MM.1S (cell line): ENCODE measurements at regions not wholly inside any gene's neighbourhood (a gene's known extent, or its start where the extent isn't known, plus 50 kb on each side); places are given as distances from the start of the nearest gene placed in this dataset.
"Not testable (repeated sequence)": the region's sequence is repeated elsewhere in the genome, so short reads cannot be mapped to it uniquely, and the experiment has no call there.

Source experiments
- DNase-seq: peaks from one replicate; pipeline ENCODE4 v3.0.0-alpha.2; 2015
- H2AFZ ChIP-seq: fragments of 300-600 bp; sonication (generic); 2 replicates; pipeline ENCODE4 v1.6.0; 2016; ENCODE audit warnings: antibody characterized with exemption, low read length
- H3F3A ChIP-seq: fragments of 300-600 bp; sonication (generic); 2 replicates; pipeline ENCODE4 v1.6.1; 2016; ENCODE audit warnings: mild to moderate bottlenecking, antibody characterized with exemption, low read length, moderate library complexity, mixed read lengths; ENCODE audit not compliant: insufficient read depth
- H3K27ac ChIP-seq: fragments of 300-600 bp; sonication (generic); 2 replicates; pipeline ENCODE4 v1.5.1; 2016; ENCODE audit warnings: mild to moderate bottlenecking, low read length
- H3K27me3 ChIP-seq: fragments of 300-600 bp; sonication (generic); replicated peaks from 2 replicates; pipeline ENCODE4 v1.6.0; 2016; ENCODE audit warnings: low read length; ENCODE audit not compliant: insufficient read depth
- H3K36me3 ChIP-seq: fragments of 300-600 bp; sonication (generic); replicated peaks from 2 replicates; pipeline ENCODE4 v1.6.1; 2016; ENCODE audit warnings: mild to moderate bottlenecking, low read length, mixed read lengths; ENCODE audit not compliant: insufficient read depth
- H3K4me1 ChIP-seq: fragments of 300-600 bp; sonication (generic); 2 replicates; pipeline ENCODE4 v1.6.1; 2016; ENCODE audit warnings: low read length, mixed read lengths
- H3K4me2 ChIP-seq: fragments of 300-600 bp; sonication (generic); 2 replicates; pipeline ENCODE4 v1.6.0; 2016; ENCODE audit warnings: low read depth, low read length
- H3K4me3 ChIP-seq: fragments of 300-600 bp; sonication (generic); 2 replicates; pipeline ENCODE4 v1.5.1; 2016; ENCODE audit warnings: low read length, mixed read lengths
- H3K79me2 ChIP-seq: fragments of 300-600 bp; sonication (generic); 2 replicates; pipeline ENCODE4 v1.6.1; 2016; ENCODE audit warnings: mixed run types, low read length, mixed read lengths
- H3K9ac ChIP-seq: fragments of 300-600 bp; sonication (generic); 2 replicates; pipeline ENCODE4 v1.6.1; 2016; ENCODE audit warnings: low read length, mixed read lengths
- H3K9me2 ChIP-seq: fragments of 300-600 bp; sonication (generic); replicated peaks from 2 replicates; pipeline ENCODE4 v1.6.1; 2016; ENCODE audit warnings: mild to moderate bottlenecking, low read length, mixed read lengths; ENCODE audit not compliant: insufficient read depth
- H3K9me3 ChIP-seq: fragments of 300-600 bp; sonication (generic); replicated peaks from 2 replicates; pipeline ENCODE4 v1.6.1; 2016; ENCODE audit warnings: mild to moderate bottlenecking, low read length, mixed read lengths; ENCODE audit not compliant: insufficient read depth
- H4K20me1 ChIP-seq: fragments of 300-600 bp; sonication (generic); 2 replicates; pipeline ENCODE4 v1.6.1; 2016; ENCODE audit warnings: mild to moderate bottlenecking, low read length, moderate library complexity, mixed read lengths; ENCODE audit not compliant: insufficient read depth
- CTCF ChIP-seq: fragments of 300-600 bp; sonication (generic); IDR thresholded peaks from 2 replicates; pipeline ENCODE4 v1.5.1; 2016; ENCODE audit warnings: antibody characterized with exemption, low read length, mixed read lengths
- EZH2 ChIP-seq: fragments of 300-600 bp; sonication (generic); optimal IDR thresholded peaks from 2 replicates; pipeline ENCODE3; 2017; ENCODE audit warnings: low read depth, mild to moderate bottlenecking, antibody characterized with exemption, low read length, mixed read lengths
- EZH2phosphoT487 ChIP-seq: fragments of 300-600 bp; sonication (generic); IDR thresholded peaks from 2 replicates; pipeline ENCODE4 v1.6.1; 2018; ENCODE audit warnings: antibody characterized with exemption, low read length

- no peaks in the 10 kb centered on the region for H3K9me3 ChIP-seq
- TF ChIP-seq CTCF = no peak
- no peak for TF ChIP-seq EZH2phosphoT487
- no peak for DNase-seq
- no peaks in the 10 kb centered on the region for H3K79me2 ChIP-seq
- H3K4me3 ChIP-seq = no peak overlapping the region
- H3K9me2 ChIP-seq = no peaks in the 10 kb centered on the region
- no peaks in the 10 kb centered on the region for H4K20me1 ChIP-seq
- H3F3A ChIP-seq = no peaks in the 10 kb centered on the region
- H3K4me2 ChIP-seq = no peak overlapping the region
- no peak overlapping the region for H2AFZ ChIP-seq
- 0 out of 2 replicates have a peak, but pooled peaks cover 3% of the 10 kb centered on the region for H3K4me1 ChIP-seq
- no peaks in the 10 kb centered on the region for H3K36me3 ChIP-seq
- H3K27ac ChIP-seq = no peak overlapping the region
- H3K27me3 ChIP-seq = no peaks in the 10 kb centered on the region
- no peak overlapping the region for H3K9ac ChIP-seq
These were observed 250.3 kb upstream of the SOX9 start for GRCh38 chr17:71870546-71870862.

GRCh38 chr17:71872843-71873485, 247.9 kb upstream of the SOX9 start:
- no peaks in the 10 kb centered on the region for H3K27me3 ChIP-seq
- no peak overlapping the region for H3K4me2 ChIP-seq
- TF ChIP-seq EZH2 (no peak), CTCF (no peak), EZH2phosphoT487 (no peak)
- H3K4me1 ChIP-seq = no peaks in the 10 kb centered on the region
- H3K27ac ChIP-seq = no peak overlapping the region
- no peaks in the 10 kb centered on the region for H3K36me3 ChIP-seq
- H3F3A ChIP-seq = no peaks in the 10 kb centered on the region
- H3K9ac ChIP-seq = no peak overlapping the region
- no peaks in the 10 kb centered on the region for H3K79me2 ChIP-seq
- H3K9me3 ChIP-seq = no peaks in the 10 kb centered on the region
- no peaks in the 10 kb centered on the region for H3K9me2 ChIP-seq
- H4K20me1 ChIP-seq = no peaks in the 10 kb centered on the region
- H3K4me3 ChIP-seq = no peak overlapping the region
- no peak for DNase-seq
- no peak overlapping the region for H2AFZ ChIP-seq

- H3K27ac ChIP-seq, H3K9ac ChIP-seq, H3K36me3 ChIP-seq, H4K20me1 ChIP-seq, H3K4me3 ChIP-seq, H3K27me3 ChIP-seq, DNase-seq, H3K9me3 ChIP-seq, H3K4me2 ChIP-seq, H3K79me2 ChIP-seq, H3K9me2 ChIP-seq, H3K4me1 ChIP-seq, H3F3A ChIP-seq, H2AFZ ChIP-seq: not testable (repeated sequence)
These were observed 246.0 kb upstream of the SOX9 start for GRCh38 chr17:71874773-71875172.

- no peak overlapping the region for H3K9ac ChIP-seq
- no peaks in the 10 kb centered on the region for H3K36me3 ChIP-seq
- no peaks in the 10 kb centered on the region for H3K4me1 ChIP-seq
- TF ChIP-seq CTCF = no peak
- no peak for TF ChIP-seq EZH2phosphoT487
- no peak for TF ChIP-seq EZH2
- H4K20me1 ChIP-seq = no peaks in the 10 kb centered on the region
- no peak overlapping the region for H3K27ac ChIP-seq
- DNase-seq = no peak
- H3K4me2 ChIP-seq = no peak overlapping the region
- no peaks in the 10 kb centered on the region for H3K9me3 ChIP-seq
- no peaks in the 10 kb centered on the region for H3K9me2 ChIP-seq
- H2AFZ ChIP-seq = no peak overlapping the region
- H3K79me2 ChIP-seq = no peaks in the 10 kb centered on the region
- H3F3A ChIP-seq = no peaks in the 10 kb centered on the region
- H3K27me3 ChIP-seq = no peaks in the 10 kb centered on the region
- H3K4me3 ChIP-seq = no peak overlapping the region
These were observed 242.5 kb upstream of the SOX9 start for GRCh38 chr17:71878271-71878670.
